GDM1 (cell line): ENCODE measurements at regions not wholly inside any gene's neighbourhood (a gene's known extent, or its start where the extent isn't known, plus 50 kb on each side); places are given as distances from the start of the nearest gene placed in this dataset.
A peak's percentile ranks its signal among the peaks of the same experiment; 100 is the strongest.

Experiments used
- DNase-seq: peaks from one replicate; lab custom pipeline; 2025; lab: John Stamatoyannopoulos, UW

DNA sequence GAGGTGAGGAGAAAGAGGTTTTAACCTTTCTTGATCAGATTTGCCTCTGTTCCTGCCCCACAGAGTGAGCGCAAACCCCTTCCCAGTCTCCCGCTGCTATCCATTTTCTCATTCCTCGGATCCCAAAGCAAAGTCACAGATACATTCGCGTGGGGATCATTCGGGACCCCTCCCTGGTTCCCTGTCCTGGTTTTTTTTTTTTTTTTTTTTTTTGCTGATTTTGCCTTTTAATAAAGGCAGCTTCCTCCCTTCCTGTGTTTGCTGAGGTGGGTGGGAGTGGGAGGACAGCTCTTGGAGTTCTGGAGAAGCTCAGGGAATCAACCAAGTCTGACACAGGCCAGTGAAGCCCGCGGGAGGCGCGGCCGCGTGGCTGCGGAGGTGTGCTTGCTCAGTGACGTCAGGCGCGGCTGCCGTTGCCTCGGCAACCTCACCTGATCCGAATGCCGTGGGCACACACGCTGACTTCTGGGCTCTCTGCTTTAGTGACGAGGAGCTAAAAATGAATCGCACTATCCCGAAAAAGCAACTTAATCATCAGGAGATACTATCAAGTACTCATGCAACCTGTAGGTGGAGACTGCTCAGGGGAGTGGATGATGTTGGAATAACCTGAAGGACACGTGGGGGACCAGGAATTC lies 106.4 kb downstream of the TBX19 start:
- no peak for DNase-seq

- no peak for DNase-seq
Observed at GRCh38 chr1:168386492-168386891, 105.8 kb downstream of the TBX19 start.

GRCh38 chr1:168381850-168382249 lies 101.2 kb downstream of the TBX19 start:
- no peak for DNase-seq

- DNase-seq: no peak
Observed at GRCh38 chr1:168380945-168381344, 100.3 kb downstream of the TBX19 start.

DNA sequence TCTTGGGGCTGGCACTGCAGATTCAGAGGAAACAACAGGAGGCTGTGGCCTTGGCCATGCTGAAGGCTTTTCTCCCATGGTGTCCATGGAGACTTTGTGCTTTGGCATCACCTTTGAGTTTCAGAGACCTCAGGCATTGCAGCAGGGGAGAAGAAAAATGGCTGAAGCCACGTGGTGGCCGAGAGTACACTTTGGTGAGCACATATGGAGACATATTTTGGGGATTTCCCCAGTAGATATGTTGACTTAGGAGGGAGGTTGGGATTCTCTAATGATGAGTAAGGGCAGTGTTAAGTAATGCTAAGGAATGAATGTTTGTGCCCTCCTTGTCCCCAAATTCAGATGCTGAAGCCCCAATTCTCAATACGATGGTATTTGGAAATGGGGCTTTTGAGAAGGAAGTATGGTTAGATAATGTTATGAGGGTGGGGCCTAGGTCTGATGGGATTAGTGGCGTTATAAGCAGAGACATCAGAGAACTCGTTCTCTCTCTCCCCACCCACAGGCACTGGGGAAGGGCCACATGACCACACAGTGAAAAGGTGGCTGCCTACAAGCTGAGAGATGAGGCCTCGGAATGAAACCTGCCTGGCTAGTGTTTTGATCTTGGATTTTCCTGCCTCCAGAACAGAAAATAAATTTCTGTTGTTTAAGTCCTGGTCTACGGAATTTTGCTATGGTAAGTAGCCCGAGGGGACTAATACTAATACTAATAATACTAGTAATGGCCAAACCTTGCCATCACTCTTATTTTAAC lies 98.6 kb downstream of the TBX19 start:
- no peak for DNase-seq

- no peak for DNase-seq
Observed at GRCh38 chr1:168375566-168376300, 95.1 kb downstream of the TBX19 start.

DNA sequence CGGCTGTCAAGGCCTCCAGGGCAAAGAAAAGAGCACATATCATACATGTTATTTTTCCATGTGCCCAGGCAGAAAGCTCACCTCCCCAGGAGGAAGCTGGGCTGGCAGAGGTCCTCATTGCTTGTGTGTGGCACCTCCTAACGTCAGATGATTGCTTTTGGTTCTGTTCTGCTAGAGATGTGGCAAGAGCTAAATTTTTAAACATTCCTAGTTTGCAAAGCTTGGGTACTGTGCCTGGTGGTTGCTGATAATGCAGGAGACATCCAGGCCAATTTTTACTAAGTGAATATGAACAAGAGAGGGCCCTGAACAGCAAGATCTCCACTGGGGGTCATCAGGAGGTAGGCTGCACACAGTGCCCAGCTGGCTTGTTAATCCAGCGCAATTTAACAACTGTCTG lies 93.9 kb downstream of the TBX19 start:
- no peak for DNase-seq

GRCh38 chr1:168373869-168374268 lies 93.2 kb downstream of the TBX19 start:
- DNase-seq: no peak

GRCh38 chr1:168372861-168373371 lies 92.2 kb downstream of the TBX19 start:
- DNase-seq: peak; percentile 83

- peak; percentile 57 for DNase-seq
Observed at GRCh38 chr1:168372307-168372706, 91.6 kb downstream of the TBX19 start.

GRCh38 chr1:168371477-168371876 lies 90.8 kb downstream of the TBX19 start:
- DNase-seq: no peak

DNA sequence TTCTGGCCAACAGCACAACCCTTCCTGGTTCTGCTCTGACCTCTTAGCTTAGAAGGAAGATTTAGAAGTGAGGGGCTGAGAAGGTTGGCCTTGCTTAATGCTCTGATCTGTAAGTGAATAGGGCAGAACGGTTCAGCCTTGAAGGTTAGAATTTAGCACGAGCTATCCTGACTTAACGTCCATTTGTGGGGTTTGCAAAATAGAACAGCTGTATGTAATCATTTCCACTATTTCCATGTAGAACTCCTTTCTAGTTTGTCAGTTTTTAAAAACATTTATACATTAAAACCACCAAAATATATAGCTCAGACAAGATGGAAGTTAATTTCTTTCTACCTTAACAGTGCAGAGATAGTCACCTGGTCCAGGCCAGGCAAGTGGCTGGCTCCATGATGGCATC lies 89.9 kb downstream of the TBX19 start:
- DNase-seq: no peak

DNA sequence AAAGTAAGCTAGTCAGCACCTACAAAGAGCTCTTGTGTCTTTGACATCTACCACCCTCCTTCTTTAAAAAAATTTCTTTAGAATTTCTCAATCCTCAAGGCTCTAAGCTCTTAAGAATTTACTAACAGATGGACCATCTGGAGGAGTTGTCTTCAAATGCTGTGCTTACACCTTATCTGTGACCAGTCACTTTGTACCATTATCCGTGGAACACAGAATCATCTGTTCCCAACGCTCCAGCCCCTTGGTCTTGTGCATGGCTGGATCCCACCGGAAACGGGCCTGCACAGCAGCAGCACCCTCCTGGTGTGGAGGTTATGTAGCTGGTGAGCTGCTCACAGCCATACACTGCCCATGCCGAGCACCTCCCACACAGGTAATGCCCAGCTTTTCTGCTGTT lies 89.0 kb downstream of the TBX19 start:
- DNase-seq: no peak

- DNase-seq: no peak
Observed at GRCh38 chr1:168368131-168368530, 87.5 kb downstream of the TBX19 start.

GRCh38 chr1:168365719-168366479 lies 85.2 kb downstream of the TBX19 start:
- no peak for DNase-seq
